ENCODE measurements at regions not wholly inside any gene's neighbourhood (a gene's known extent, or its start where the extent isn't known, plus 50 kb on each side); places are given as distances from the start of the nearest gene placed in this dataset.

DNA sequence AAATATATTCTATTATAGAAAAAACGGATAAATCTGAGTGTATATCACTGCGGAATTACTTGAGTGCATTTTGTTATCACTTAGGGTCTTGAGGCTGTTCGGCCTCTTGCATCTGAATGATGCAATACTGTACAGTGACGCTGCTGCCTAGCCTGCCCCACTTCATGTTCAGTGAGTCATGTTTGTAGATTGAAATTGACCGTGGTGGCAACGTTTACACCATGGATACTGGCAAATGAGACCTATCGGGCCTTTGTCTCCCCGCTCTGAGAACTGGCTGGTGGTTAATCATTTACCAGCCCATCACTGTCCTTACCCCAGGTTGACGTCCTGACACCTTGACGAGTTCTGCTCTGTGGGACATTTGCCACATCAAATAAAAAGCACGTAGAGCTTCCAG lies 510.1 kb upstream of the ADAMTS16 start:
- CTCF ChIA-PET = no interaction called here
- intact Hi-C loops (cut with micrococcal nuclease) = no loop called here

GRCh38 chr5:4634342-4634741 lies 505.8 kb upstream of the ADAMTS16 start:
- no peaks in the 10 kb centered on the region for H3K27me3 ChIP-seq (ENCODE audit: control insufficient read depth in 2 of 2, insufficient read depth in 2 of 2, low read length in 2 of 2)
- Mint-ChIP-seq H3K4me3 (no peak overlapping the region), H3K9me3 (peaks cover 0 to 8% (median 4%) of the 10 kb centered on the region in 11 donors), H3K27ac (no peak overlapping the region), H3K27me3 (no peaks in the 10 kb centered on the region), H3K4me1 (no peaks in the 10 kb centered on the region), H3K36me3 (peaks cover 0 to 3% (median 0%) of the 10 kb centered on the region in 5 donors)
- intact Hi-C loops (cut with micrococcal nuclease) = no loop called here
- H3K4me3 ChIP-seq (ENCODE audit: low read length) = no peak overlapping the region
- no peaks in the 10 kb centered on the region for H3K36me3 ChIP-seq (ENCODE audit: control insufficient read depth in 2 of 3, insufficient read depth in 3 of 3, low read length in 3 of 3)
- H3K27ac ChIP-seq (ENCODE audit: low read depth, low read length) = no peak overlapping the region
- ChIA-PET CTCF (no interaction called here), POLR2A (no interaction called here)
- H3K9me3 ChIP-seq (ENCODE audit: control insufficient read depth in 2 of 3, low read length in 3 of 3) = no peaks in the 10 kb centered on the region
- no peaks in the 10 kb centered on the region for H3K4me1 ChIP-seq (ENCODE audit: control insufficient read depth in 2 of 2, insufficient read depth in 2 of 2, low read length in 2 of 2)
- DNase-seq (no peak), ATAC-seq (no peak)

More for the DNA sequence above, 510.1 kb upstream of the ADAMTS16 start:
- Histone ChIP-seq H3K4me1 (ENCODE audit: control insufficient read depth in 2 of 2, insufficient read depth in 2 of 2, low read length in 2 of 2) (no peaks in the 10 kb centered on the region), H3K27me3 (ENCODE audit: control insufficient read depth in 2 of 2, insufficient read depth in 2 of 2, low read length in 2 of 2) (no peaks in the 10 kb centered on the region), H3K36me3 (ENCODE audit: control insufficient read depth in 2 of 3, insufficient read depth in 3 of 3, low read length in 3 of 3) (no peaks in the 10 kb centered on the region), H3K4me3 (ENCODE audit: low read length) (no peak overlapping the region), H3K27ac (ENCODE audit: low read depth, low read length) (no peak overlapping the region), H3K9me3 (ENCODE audit: control insufficient read depth in 2 of 3, low read length in 3 of 3) (no peaks in the 10 kb centered on the region)
- no peak overlapping the region for H3K27ac Mint-ChIP-seq
- peaks cover 0 to 3% (median 0%) of the 10 kb centered on the region in 5 donors for H3K36me3 Mint-ChIP-seq
- POLR2A ChIA-PET = no interaction called here
- no peak for DNase-seq
- peaks cover 4 to 25% (median 6%) of the 10 kb centered on the region in 11 donors for H3K9me3 Mint-ChIP-seq
- no peak overlapping the region for H3K4me3 Mint-ChIP-seq
- H3K27me3 Mint-ChIP-seq = no peaks in the 10 kb centered on the region
- ATAC-seq = no peak
- H3K4me1 Mint-ChIP-seq = no peaks in the 10 kb centered on the region

DNA sequence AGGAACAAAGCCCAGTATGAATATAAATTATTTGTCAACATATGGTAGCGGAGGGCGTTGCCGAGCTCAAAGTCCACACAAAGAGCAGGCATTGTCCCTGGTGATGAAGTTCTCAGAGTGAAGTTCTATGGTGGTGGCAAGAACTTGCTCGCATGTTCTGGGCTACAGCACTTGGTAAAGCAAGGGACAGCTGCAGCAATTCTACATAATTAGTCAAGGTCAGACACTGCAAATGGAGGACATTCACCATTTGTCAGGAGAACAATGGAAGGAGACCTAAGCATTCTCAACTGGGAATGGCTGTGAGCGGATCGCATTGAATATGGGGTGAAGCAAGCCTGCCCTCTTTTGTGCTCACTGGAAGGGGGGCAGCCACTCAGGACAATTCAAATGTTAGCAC lies 503.8 kb upstream of the ADAMTS16 start:
- no peaks in the 10 kb centered on the region for H3K9me3 ChIP-seq (ENCODE audit: control insufficient read depth in 2 of 3, low read length in 3 of 3)
- intact Hi-C loops (cut with micrococcal nuclease) = no loop called here
- H3K9me3 Mint-ChIP-seq = peaks cover 0 to 6% (median 0%) of the 10 kb centered on the region in 11 donors
- H3K27me3 ChIP-seq (ENCODE audit: control insufficient read depth in 2 of 2, insufficient read depth in 2 of 2, low read length in 2 of 2) = no peaks in the 10 kb centered on the region
- no peaks in the 10 kb centered on the region for H3K36me3 Mint-ChIP-seq
- H3K4me3 Mint-ChIP-seq = no peak overlapping the region
- DNase-seq = no peak
- ATAC-seq = no peak
- no peaks in the 10 kb centered on the region for H3K4me1 Mint-ChIP-seq
- no peaks in the 10 kb centered on the region for H3K4me1 ChIP-seq (ENCODE audit: control insufficient read depth in 2 of 2, insufficient read depth in 2 of 2, low read length in 2 of 2)
- POLR2A ChIA-PET = no interaction called here
- H3K27ac Mint-ChIP-seq = no peak overlapping the region
- H3K4me3 ChIP-seq (ENCODE audit: low read length) = no peak overlapping the region
- CTCF ChIA-PET = no interaction called here
- no peaks in the 10 kb centered on the region for H3K27me3 Mint-ChIP-seq
- H3K36me3 ChIP-seq (ENCODE audit: control insufficient read depth in 2 of 3, insufficient read depth in 3 of 3, low read length in 3 of 3) = no peaks in the 10 kb centered on the region
- no peak overlapping the region for H3K27ac ChIP-seq (ENCODE audit: low read depth, low read length)

- ATAC-seq (no peak), DNase-seq (no peak)
- no peak overlapping the region for H3K27ac Mint-ChIP-seq
- no peak overlapping the region for H3K4me3 Mint-ChIP-seq
- H3K36me3 Mint-ChIP-seq = no peaks in the 10 kb centered on the region
- POLR2A ChIA-PET = no interaction called here
- no peaks in the 10 kb centered on the region for H3K4me1 Mint-ChIP-seq
- H3K4me3 ChIP-seq (ENCODE audit: low read length) = no peak overlapping the region
- no peaks in the 10 kb centered on the region for H3K27me3 ChIP-seq (ENCODE audit: control insufficient read depth in 2 of 2, insufficient read depth in 2 of 2, low read length in 2 of 2)
- no peaks in the 10 kb centered on the region for H3K36me3 ChIP-seq (ENCODE audit: control insufficient read depth in 2 of 3, insufficient read depth in 3 of 3, low read length in 3 of 3)
- intact Hi-C loops (cut with micrococcal nuclease) = no loop called here
- no peak overlapping the region for H3K27ac ChIP-seq (ENCODE audit: low read depth, low read length)
- no peaks in the 10 kb centered on the region for H3K9me3 ChIP-seq (ENCODE audit: control insufficient read depth in 2 of 3, low read length in 3 of 3)
- CTCF ChIA-PET = no interaction called here
- no peaks in the 10 kb centered on the region for H3K27me3 Mint-ChIP-seq
- H3K4me1 ChIP-seq (ENCODE audit: control insufficient read depth in 2 of 2, insufficient read depth in 2 of 2, low read length in 2 of 2) = no peaks in the 10 kb centered on the region
- H3K9me3 Mint-ChIP-seq = peaks cover 0 to 4% (median 0%) of the 10 kb centered on the region in 11 donors
Measured at GRCh38 chr5:4639946-4640345, 500.2 kb upstream of the ADAMTS16 start.

GRCh38 chr5:4640795-4641194 lies 499.3 kb upstream of the ADAMTS16 start:
- Histone ChIP-seq H3K27ac (ENCODE audit: low read depth, low read length) (no peak overlapping the region), H3K9me3 (ENCODE audit: control insufficient read depth in 2 of 3, low read length in 3 of 3) (no peaks in the 10 kb centered on the region), H3K4me1 (ENCODE audit: control insufficient read depth in 2 of 2, insufficient read depth in 2 of 2, low read length in 2 of 2) (no peaks in the 10 kb centered on the region), H3K36me3 (ENCODE audit: control insufficient read depth in 2 of 3, insufficient read depth in 3 of 3, low read length in 3 of 3) (no peaks in the 10 kb centered on the region), H3K4me3 (ENCODE audit: low read length) (no peak overlapping the region), H3K27me3 (ENCODE audit: control insufficient read depth in 2 of 2, insufficient read depth in 2 of 2, low read length in 2 of 2) (no peaks in the 10 kb centered on the region)
- H3K36me3 Mint-ChIP-seq = no peaks in the 10 kb centered on the region
- no peaks in the 10 kb centered on the region for H3K27me3 Mint-ChIP-seq
- ChIA-PET CTCF (no interaction called here), POLR2A (no interaction called here)
- ATAC-seq = no peak
- no peak overlapping the region for H3K4me3 Mint-ChIP-seq
- H3K4me1 Mint-ChIP-seq = no peaks in the 10 kb centered on the region
- no peak overlapping the region for H3K27ac Mint-ChIP-seq
- H3K9me3 Mint-ChIP-seq = peaks cover 0 to 9% (median 3%) of the 10 kb centered on the region in 11 donors
- no peak for DNase-seq
- intact Hi-C loops (cut with micrococcal nuclease) = no loop called here

DNA sequence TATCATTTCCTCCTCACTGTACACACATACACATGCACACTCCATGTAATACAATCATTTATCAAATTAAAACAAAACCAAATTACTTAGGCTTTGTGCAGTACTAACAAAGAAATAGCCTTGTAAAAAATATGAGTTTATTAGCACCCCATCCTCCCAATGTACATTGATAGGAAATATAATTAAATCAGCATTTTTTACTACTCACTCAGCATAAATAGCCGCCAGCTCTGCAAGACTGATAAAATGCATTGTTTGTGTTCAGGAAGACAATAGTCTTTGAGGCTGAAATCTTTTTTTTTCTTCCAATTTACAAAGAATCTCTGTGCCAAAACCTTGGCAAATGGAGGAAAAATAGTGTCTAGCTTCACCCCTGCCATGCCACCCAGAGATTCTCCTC lies 497.6 kb upstream of the ADAMTS16 start:
- no peak for DNase-seq
- Histone ChIP-seq H3K9me3 (ENCODE audit: control insufficient read depth in 2 of 3, low read length in 3 of 3) (no peaks in the 10 kb centered on the region), H3K27me3 (ENCODE audit: control insufficient read depth in 2 of 2, insufficient read depth in 2 of 2, low read length in 2 of 2) (no peaks in the 10 kb centered on the region), H3K4me3 (ENCODE audit: low read length) (no peak overlapping the region), H3K27ac (ENCODE audit: low read depth, low read length) (no peak overlapping the region), H3K4me1 (ENCODE audit: control insufficient read depth in 2 of 2, insufficient read depth in 2 of 2, low read length in 2 of 2) (no peaks in the 10 kb centered on the region), H3K36me3 (ENCODE audit: control insufficient read depth in 2 of 3, insufficient read depth in 3 of 3, low read length in 3 of 3) (no peaks in the 10 kb centered on the region)
- no peak overlapping the region for H3K4me3 Mint-ChIP-seq
- CTCF ChIA-PET = no interaction called here
- intact Hi-C loops (cut with micrococcal nuclease) = no loop called here
- POLR2A ChIA-PET = no interaction called here
- H3K9me3 Mint-ChIP-seq = peaks cover 0 to 11% (median 3%) of the 10 kb centered on the region in 11 donors
- no peaks in the 10 kb centered on the region for H3K4me1 Mint-ChIP-seq
- no peak overlapping the region for H3K27ac Mint-ChIP-seq
- no peak for ATAC-seq
- H3K27me3 Mint-ChIP-seq = no peaks in the 10 kb centered on the region
- no peaks in the 10 kb centered on the region for H3K36me3 Mint-ChIP-seq

DNA sequence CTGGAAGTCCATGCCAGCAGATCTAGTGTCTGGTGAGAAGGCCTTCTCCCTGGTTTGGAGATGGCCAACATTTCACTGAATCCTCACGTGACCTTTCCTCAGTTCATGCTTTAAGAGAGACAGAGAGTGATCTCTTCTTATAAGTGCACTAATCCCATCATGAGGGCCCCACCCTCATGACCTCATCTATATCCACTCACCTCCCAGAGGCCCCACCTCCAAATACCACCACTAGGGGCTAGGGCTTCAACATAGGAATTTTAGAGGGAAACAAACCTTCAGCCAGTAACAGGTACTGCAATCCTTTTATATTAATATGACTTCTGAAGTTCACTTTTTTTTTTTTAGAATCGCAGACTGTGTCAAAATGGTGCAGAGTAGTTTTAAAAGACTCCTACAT lies 496.9 kb upstream of the ADAMTS16 start:
- H3K4me3 ChIP-seq (ENCODE audit: low read length) = no peak overlapping the region

More for the DNA sequence above, 496.9 kb upstream of the ADAMTS16 start:
- Histone ChIP-seq H3K4me1 (ENCODE audit: control insufficient read depth in 2 of 2, insufficient read depth in 2 of 2, low read length in 2 of 2) (no peaks in the 10 kb centered on the region), H3K36me3 (ENCODE audit: control insufficient read depth in 2 of 3, insufficient read depth in 3 of 3, low read length in 3 of 3) (no peaks in the 10 kb centered on the region), H3K9me3 (ENCODE audit: control insufficient read depth in 2 of 3, low read length in 3 of 3) (no peaks in the 10 kb centered on the region), H3K27me3 (ENCODE audit: control insufficient read depth in 2 of 2, insufficient read depth in 2 of 2, low read length in 2 of 2) (no peaks in the 10 kb centered on the region), H3K27ac (ENCODE audit: low read depth, low read length) (no peak overlapping the region)
- Mint-ChIP-seq H3K36me3 (no peaks in the 10 kb centered on the region), H3K9me3 (peaks cover 0 to 11% (median 4%) of the 10 kb centered on the region in 11 donors), H3K27ac (no peak overlapping the region), H3K27me3 (no peaks in the 10 kb centered on the region), H3K4me3 (no peak overlapping the region), H3K4me1 (no peaks in the 10 kb centered on the region)
- no peak for ATAC-seq
- ChIA-PET CTCF (no interaction called here), POLR2A (no interaction called here)
- intact Hi-C loops (cut with micrococcal nuclease) = no loop called here
- no peak for DNase-seq
